GM12875 (cell line): ENCODE measurements at regions not wholly inside any gene's neighbourhood (a gene's known extent, or its start where the extent isn't known, plus 50 kb on each side); places are given as distances from the start of the nearest gene placed in this dataset.

Experiments
- H3K4me3 ChIP-seq: one replicate; pipeline ENCODE4 v1.5.1; 2011; ENCODE audit warnings: low read depth, low read length, control low read depth
- TF ChIP-seq, protein P1 (sequence below): IDR thresholded peaks from 2 replicates; pipeline ENCODE4 v1.5.1; 2011; ENCODE audit warnings: low read depth, mild to moderate bottlenecking, control low read depth, inconsistent platforms, low read length, moderate library complexity, borderline replicate concordance; ENCODE audit not compliant: insufficient read depth

DNA sequence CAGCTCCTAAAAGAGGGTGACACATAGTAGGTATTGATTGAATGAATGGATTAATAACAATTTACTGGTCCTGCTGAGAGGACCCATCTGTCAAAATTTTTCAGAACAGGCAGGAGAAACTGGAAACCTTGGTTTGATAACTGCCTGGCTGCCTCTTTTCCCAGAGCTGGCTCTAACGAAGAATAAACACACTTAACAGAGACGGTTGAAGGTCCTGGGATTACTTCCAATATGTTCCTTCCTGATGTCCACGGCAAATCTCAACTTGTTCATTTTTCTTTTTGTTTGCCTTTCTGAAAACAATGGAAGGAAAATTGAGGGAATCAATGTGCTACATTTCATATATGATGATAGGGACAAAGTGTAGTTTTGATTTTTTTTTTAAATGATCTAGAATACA, 76.5 kb upstream of the SYT13 start:
- no peak overlapping the region for H3K4me3 ChIP-seq
- TF ChIP-seq, protein P1, sequence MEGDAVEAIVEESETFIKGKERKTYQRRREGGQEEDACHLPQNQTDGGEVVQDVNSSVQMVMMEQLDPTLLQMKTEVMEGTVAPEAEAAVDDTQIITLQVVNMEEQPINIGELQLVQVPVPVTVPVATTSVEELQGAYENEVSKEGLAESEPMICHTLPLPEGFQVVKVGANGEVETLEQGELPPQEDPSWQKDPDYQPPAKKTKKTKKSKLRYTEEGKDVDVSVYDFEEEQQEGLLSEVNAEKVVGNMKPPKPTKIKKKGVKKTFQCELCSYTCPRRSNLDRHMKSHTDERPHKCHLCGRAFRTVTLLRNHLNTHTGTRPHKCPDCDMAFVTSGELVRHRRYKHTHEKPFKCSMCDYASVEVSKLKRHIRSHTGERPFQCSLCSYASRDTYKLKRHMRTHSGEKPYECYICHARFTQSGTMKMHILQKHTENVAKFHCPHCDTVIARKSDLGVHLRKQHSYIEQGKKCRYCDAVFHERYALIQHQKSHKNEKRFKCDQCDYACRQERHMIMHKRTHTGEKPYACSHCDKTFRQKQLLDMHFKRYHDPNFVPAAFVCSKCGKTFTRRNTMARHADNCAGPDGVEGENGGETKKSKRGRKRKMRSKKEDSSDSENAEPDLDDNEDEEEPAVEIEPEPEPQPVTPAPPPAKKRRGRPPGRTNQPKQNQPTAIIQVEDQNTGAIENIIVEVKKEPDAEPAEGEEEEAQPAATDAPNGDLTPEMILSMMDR: no peak

DNA sequence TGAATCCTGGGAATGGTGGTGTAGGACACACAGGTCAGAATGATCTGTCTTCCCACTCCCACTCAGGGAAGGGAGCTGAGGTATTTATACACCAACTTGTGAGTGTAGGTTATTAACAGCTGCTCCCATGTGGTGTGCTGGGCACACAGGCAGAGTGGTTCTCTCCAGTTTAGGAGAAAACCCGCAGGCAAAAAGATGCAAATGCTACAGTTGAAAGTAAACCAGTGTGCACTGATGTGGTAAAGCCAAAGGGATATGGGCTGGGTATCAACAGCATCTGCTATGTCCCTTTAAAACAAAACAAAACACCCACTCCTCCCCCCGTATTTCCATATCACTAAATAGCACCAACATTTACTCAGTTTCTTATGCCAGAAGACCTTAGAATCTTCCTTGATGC, 75.4 kb upstream of the SYT13 start:
- TF ChIP-seq, protein P1: no peak
- H3K4me3 ChIP-seq: no peak overlapping the region

DNA sequence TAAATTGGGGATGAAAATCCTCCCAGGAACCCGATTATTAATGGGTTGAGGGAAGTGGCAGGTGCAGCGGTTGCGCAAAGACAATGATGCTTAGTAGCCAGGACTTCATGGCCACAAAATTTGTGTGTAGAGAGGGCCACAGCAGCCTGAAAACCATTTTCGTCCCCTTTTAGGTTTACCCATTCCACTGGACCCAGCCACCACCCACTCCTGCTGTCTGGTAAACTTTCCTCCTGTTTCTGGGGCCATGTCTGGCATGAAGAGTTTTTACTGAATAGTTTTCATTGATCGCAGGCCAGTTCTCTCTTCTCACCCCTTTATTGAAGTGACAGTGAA, 69.5 kb upstream of the SYT13 start:
- TF ChIP-seq, protein P1: no peak
- H3K4me3 ChIP-seq: no peak overlapping the region

DNA sequence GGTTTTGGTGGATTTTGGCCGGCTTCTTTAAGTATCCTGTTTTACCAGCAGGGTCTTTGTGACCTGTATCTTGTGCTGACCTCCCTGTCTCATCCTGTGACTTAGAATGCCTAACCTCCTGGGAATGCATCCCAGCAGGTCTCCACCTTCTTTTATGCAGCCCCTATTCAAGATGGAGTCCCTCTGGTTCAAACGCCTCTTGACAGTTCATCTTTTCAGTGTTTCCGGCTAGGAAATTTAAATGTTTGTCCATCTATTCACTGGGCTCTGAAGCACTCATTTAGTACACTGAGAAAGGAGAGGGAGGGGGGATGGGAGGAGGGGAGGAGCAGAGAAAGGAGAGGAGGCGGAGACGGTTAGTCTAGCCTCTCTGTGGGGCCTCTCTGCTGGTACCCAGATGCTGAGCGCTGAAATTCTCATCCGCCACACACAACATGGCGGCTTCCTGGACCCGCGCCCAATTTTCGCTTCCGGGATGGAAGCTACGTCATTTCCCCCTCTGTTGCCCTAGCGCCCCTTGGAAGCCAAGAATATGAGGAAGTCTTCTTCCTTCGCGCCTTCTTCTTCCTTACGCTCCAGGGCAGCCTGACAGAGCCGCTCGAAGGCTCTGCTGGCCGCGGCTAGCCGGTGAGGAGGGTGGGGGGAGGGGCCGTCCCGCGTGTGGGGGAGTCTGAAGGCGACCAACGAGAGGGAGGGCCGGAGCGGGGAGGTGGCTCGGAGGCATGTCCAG, 69.0 kb upstream of the SYT13 start:
- no peak overlapping the region for H3K4me3 ChIP-seq
- TF ChIP-seq, protein P1: no peak

DNA sequence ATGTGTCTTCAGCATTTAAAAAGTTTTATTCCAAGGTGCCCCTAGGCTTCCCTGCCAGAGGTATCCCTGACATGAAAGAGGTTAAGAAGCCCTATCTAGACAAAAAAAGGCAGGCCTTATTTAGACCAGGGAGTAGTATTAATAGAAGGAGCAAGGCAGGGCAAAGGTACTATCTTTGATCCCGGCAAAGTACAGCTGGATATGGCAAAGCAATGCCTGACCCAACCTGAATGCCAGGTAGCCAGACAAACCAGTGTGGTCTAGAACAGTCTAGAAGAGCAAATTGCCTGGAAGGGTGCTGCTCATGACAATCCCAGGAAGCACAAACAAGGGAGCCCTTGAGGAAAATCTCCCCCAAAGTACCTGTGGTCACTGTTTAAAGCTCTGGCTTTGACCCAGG, 62.6 kb upstream of the SYT13 start:
- TF ChIP-seq, protein P1: no peak
- H3K4me3 ChIP-seq: no peak overlapping the region

DNA sequence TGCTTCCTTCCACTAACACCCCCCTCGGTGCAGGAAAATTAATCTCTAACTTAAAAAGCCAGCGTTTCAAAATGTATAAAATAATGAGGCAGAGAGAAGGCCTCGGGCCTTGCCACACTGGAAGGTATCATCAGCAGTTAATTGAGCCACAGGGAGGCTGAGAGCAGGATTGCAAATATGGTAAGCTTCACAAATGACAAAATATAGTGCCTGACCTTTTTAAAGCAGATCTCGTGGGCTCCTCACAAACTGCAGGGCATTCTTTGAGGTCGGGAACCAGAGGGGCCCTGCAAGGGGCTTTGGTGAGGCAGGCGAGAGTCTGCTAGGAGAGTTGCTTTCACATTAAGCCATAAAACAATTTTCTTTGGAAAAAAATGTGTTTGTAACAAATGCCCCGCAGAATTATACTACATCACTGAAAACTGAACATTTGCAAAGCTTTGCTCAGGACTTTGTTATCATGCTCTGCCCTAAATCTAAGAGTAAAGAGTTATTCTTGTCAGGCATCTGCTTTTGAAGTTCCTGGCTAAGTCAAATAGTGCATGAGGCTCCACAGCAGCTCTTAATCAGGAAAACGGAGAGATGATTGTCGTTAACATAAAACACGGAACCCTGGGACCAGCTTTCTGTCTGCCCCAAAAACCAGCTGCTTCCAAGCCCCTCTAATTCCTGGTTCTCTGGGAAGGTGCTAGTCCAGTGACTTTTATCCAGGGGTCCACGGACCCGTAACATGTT, 61.4 kb upstream of the SYT13 start:
- no peak overlapping the region for H3K4me3 ChIP-seq
- TF ChIP-seq, protein P1: no peak

DNA sequence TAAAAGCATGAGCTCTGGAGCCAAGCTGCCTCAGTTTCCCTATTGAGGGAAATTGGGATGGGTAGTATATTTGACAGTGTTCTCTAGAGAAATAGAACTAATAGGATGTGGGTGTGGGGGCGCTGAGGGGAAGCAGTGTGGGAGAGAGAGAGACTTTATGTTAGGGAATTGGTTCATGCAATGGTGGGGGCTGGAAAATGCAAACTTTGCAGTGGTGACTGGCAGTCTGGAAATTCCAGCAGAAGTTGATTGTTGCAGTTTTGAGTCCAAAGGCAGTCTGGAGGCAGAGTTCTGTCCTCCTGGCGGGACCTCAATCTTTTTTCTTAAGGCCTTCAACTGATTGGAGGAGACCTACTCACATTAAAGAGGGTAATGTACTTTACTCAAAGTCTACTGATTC, 59.4 kb upstream of the SYT13 start:
- TF ChIP-seq, protein P1: no peak
- no peak overlapping the region for H3K4me3 ChIP-seq
